ENCODE measurements at regions not wholly inside any gene's neighbourhood (a gene's known extent, or its start where the extent isn't known, plus 50 kb on each side); places are given as distances from the start of the nearest gene placed in this dataset.

DNA sequence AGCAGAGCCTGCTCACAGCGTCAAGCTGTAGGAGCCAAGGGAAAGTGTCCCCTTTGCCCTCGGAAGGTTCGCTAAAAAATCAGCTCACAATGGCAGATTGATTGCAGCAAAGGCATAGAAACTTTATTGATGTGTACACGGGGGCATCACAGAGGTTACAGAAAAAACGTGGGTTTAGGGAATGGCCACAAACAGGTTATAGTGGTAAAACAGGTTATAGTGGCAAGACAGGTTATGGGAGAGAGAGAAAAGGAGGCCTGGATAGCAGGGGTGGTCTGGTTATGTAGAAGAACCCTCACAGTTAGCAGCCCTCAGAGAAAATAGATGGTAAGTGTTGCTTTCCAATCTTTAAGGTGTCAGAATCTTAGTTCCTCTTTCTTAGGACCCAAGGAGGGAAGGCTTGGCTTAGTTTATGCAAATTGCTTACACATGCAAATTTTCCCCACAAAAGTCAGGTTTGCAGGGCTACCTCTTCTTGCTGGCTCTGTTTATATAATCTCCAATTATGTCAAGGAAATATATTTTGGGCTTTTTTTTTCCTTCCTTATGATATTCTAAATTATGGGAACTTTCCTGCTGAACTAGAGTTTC, 113.7 kb downstream of the BMP15 start:
- Histone ChIP-seq H3K27me3 (no peaks in the 10 kb centered on the region), H3K36me3 (no peaks in the 10 kb centered on the region), H3K9me3 (no peaks in the 10 kb centered on the region), H3K27ac (no peak overlapping the region), H3K4me1 (no peaks in the 10 kb centered on the region), H3K4me3 (no peak overlapping the region)
- intact Hi-C loops (cut with DNase I; ENCODE audit: low total_unique reads): no loop called here
- TF ChIP-seq POLR2A (IDR thresholded peaks at IDR 0.05): no peak
- TF ChIP-seq, protein P1, sequence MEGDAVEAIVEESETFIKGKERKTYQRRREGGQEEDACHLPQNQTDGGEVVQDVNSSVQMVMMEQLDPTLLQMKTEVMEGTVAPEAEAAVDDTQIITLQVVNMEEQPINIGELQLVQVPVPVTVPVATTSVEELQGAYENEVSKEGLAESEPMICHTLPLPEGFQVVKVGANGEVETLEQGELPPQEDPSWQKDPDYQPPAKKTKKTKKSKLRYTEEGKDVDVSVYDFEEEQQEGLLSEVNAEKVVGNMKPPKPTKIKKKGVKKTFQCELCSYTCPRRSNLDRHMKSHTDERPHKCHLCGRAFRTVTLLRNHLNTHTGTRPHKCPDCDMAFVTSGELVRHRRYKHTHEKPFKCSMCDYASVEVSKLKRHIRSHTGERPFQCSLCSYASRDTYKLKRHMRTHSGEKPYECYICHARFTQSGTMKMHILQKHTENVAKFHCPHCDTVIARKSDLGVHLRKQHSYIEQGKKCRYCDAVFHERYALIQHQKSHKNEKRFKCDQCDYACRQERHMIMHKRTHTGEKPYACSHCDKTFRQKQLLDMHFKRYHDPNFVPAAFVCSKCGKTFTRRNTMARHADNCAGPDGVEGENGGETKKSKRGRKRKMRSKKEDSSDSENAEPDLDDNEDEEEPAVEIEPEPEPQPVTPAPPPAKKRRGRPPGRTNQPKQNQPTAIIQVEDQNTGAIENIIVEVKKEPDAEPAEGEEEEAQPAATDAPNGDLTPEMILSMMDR (IDR thresholded peaks at IDR 0.05): no peak
- DNase-seq: no peak

DNA sequence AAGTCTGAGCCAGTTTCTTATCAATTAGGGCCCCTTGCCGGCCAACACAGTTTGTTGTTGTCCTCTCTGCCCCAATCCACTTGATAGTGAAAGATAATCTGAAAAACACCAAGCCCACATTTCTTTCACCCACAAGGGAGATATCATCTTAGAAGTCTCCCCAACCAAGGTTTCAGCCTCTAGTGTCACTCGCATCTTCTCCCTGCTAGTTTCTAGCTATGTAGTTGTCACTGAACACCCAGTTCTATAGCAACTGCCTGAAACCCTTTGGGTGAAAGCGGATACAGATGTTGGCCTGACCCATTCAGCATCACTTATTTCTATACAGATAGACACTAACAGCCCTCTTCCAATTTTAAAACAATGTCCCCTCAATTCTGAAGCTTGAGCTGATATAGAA, 116.3 kb downstream of the BMP15 start:
- TF ChIP-seq, protein P1 (IDR thresholded peaks at IDR 0.05): no peak
- TF ChIP-seq POLR2A (IDR thresholded peaks at IDR 0.05): no peak
- Histone ChIP-seq H3K9me3 (no peaks in the 10 kb centered on the region), H3K27me3 (no peaks in the 10 kb centered on the region), H3K27ac (no peak overlapping the region), H3K4me3 (no peak overlapping the region), H3K36me3 (no peaks in the 10 kb centered on the region), H3K4me1 (no peaks in the 10 kb centered on the region)
- intact Hi-C loops (cut with DNase I; ENCODE audit: low total_unique reads): no loop called here
- DNase-seq: no peak

DNA sequence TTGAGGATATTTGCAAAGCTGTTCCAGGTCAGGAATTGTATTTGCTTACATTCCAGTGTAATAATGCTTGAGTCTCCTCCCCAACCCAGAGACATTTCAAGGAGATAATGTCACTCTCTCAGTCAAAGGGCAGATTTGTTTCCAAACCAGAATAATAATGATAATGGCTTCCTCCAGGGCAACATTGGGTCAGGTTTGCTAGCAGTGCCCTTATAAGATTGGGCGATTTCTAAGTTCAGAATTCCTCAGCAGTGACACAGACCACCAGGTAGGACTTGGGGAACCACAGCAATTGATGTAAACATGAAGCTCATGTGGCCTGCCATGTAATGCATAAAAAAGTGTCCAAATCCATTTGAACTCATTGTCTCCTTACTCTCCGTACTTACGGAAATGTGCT, 125.2 kb downstream of the BMP15 start:
- no peak overlapping the region for H3K4me3 ChIP-seq
- no peak for DNase-seq
- intact Hi-C loops (cut with DNase I; ENCODE audit: low total_unique reads): no loop called here
- TF ChIP-seq POLR2A (IDR thresholded peaks at IDR 0.05): no peak
- TF ChIP-seq, protein P1 (IDR thresholded peaks at IDR 0.05): no peak
- no peaks in the 10 kb centered on the region for H3K4me1 ChIP-seq
- no peak overlapping the region for H3K27ac ChIP-seq
- H3K36me3 ChIP-seq: no peaks in the 10 kb centered on the region
- no peaks in the 10 kb centered on the region for H3K27me3 ChIP-seq
- no peaks in the 10 kb centered on the region for H3K9me3 ChIP-seq

DNA sequence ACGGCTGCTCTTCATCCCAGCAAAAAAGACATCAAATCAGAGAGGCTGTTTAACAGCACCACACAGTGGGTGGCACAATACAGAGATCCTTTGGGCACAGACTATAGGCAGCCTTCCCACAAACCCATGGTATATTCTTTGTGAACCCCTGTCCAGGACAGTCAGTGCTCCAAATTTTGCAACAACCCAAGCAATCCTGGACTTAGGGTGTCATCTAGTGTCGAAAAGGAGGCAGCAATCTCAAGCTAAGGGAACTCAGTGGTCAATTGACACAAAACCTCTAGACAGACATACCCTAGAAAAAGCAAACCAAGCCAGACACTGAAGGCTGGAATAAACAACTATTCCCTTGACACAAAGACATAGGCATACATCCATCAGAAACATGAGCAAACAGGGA, 137.4 kb downstream of the BMP15 start:
- TF ChIP-seq, protein P1 (IDR thresholded peaks at IDR 0.05): no peak
- no peak for TF ChIP-seq POLR2A (IDR thresholded peaks at IDR 0.05)
- Histone ChIP-seq H3K9me3 (no peaks in the 10 kb centered on the region), H3K4me1 (no peaks in the 10 kb centered on the region), H3K4me3 (no peak overlapping the region), H3K27ac (no peak overlapping the region), H3K27me3 (no peaks in the 10 kb centered on the region), H3K36me3 (no peaks in the 10 kb centered on the region)
- no peak for DNase-seq
- intact Hi-C loops (cut with DNase I; ENCODE audit: low total_unique reads): no loop called here

DNA sequence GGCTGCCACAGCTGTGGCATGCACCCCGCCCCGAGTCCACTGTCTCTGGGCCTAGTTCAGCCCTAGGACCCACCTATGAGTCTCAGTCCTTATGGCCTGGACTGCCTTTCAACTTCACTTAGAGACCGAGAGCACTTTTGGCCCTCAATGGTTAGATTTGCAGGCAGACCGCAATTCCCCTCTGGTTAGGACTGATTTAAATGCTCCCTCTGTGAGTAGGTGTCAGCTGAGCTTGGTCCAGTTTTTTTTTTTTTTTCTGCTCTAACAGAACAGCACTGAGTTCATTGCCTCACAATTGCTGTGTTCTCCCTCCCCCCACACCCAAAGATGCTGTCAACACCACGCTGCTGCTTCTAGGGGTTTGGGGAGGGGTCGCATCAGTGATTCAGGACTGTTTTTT, 143.2 kb downstream of the BMP15 start:
- no peaks in the 10 kb centered on the region for H3K27me3 ChIP-seq
- no peaks in the 10 kb centered on the region for H3K4me1 ChIP-seq
- no peaks in the 10 kb centered on the region for H3K36me3 ChIP-seq
- H3K9me3 ChIP-seq: no peaks in the 10 kb centered on the region
- H3K27ac ChIP-seq: no peak overlapping the region
- TF ChIP-seq POLR2A (IDR thresholded peaks at IDR 0.05): no peak
- TF ChIP-seq, protein P1 (IDR thresholded peaks at IDR 0.05): no peak
- H3K4me3 ChIP-seq: no peak overlapping the region
- no peak for DNase-seq
- intact Hi-C loops (cut with DNase I; ENCODE audit: low total_unique reads): no loop called here
